Omental fat pad (tissue), 3 donors: ENCODE measurements at regions not wholly inside any gene's neighbourhood (a gene's known extent, or its start where the extent isn't known, plus 50 kb on each side); places are given as distances from the start of the nearest gene placed in this dataset.

Experiments
- ATAC-seq: fragments of 150-250 bp; one replicate; pipeline ENCODE4 v1.9.1; 2016; ENCODE audit warnings: mild to moderate bottlenecking, moderate library complexity; ENCODE audit not compliant: low FRiP score
- DNase-seq: peaks from one replicate; pipeline ENCODE4 v3.0.0-alpha.2; 2019; ENCODE audit warnings: low spot score
- CTCF ChIP-seq, 3 donors: fragments of 450-650 bp; IDR thresholded peaks; one replicate each; pipeline ENCODE4 v1.5.1; 2016 to 2017; ENCODE audit warnings: antibody characterized with exemption in 3 of 3, mild to moderate bottlenecking in 3 of 3, moderate library complexity in 2 of 3

GRCh38 chrX:115929480-115929879 is 241.1 kb upstream of the AGTR2 start:
- no peak for TF ChIP-seq CTCF (IDR thresholded peaks at IDR 0.05)

GRCh38 chrX:115936008-115936407 is 234.5 kb upstream of the AGTR2 start:
- TF ChIP-seq CTCF (IDR thresholded peaks at IDR 0.05): no peak
- ATAC-seq: no peak

More at GRCh38 chrX:115929480-115929879, 241.1 kb upstream of the AGTR2 start:
- DNase-seq (no peak), ATAC-seq (no peak)

GRCh38 chrX:115939070-115939469 is 231.5 kb upstream of the AGTR2 start:
- TF ChIP-seq CTCF (IDR thresholded peaks at IDR 0.05): no peak
- ATAC-seq: no peak
- DNase-seq: no peak

More at GRCh38 chrX:115936008-115936407, 234.5 kb upstream of the AGTR2 start:
- no peak for DNase-seq

DNA sequence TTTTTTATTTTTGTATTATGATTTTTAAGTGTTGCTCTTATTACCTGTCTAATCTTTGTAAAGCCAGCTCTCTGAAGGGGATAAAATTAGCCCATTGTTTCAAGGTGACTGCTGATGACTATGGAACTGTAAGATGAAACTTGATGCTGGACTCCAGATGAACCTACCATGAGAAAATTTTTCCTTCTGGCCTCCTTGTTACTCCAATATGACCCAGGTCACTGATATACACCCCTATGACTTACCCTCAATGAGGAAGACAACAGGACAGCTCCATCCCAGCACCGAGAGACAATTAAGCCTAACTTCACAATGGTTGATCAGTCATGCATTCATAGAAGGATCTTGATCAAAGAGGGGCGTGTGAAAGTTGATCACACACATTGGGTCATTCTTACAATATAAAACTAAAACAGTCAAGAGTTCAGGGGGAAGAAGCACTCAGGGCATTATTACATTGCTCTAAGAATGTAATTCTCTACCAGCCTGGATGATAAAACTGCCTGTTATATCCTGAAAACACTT is 230.8 kb upstream of the AGTR2 start:
- ATAC-seq: no peak
- DNase-seq: no peak
- no peak for TF ChIP-seq CTCF (IDR thresholded peaks at IDR 0.05)

GRCh38 chrX:115940348-115940747 is 230.2 kb upstream of the AGTR2 start:
- DNase-seq (no peak), ATAC-seq (no peak)
- TF ChIP-seq CTCF (IDR thresholded peaks at IDR 0.05): no peak

- DNase-seq (peak; percentile 42), ATAC-seq (peak; percentile 82)
- TF ChIP-seq CTCF (IDR thresholded peaks at IDR 0.05): no peak
These were observed 229.6 kb upstream of the AGTR2 start for GRCh38 chrX:115940888-115941332.

DNA sequence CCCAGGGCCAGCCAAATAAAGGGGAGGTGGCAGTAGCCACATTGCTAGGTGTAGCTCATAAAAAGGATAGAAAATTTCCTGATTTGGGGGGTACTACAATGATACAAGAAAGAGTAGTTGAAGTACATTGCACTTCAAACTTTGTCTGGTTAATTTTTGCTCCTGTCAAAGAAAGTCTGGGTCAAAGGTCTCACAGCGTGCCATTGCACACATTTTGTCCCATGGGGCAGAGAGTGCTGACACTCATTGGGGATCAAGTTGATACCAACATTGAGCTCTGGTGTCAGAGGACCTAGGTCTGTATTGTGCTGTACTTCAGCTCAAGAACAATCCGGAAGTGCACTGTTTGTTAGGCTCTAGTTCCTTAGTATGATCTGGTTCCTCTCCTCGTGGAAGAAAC is 229.2 kb upstream of the AGTR2 start:
- TF ChIP-seq CTCF (IDR thresholded peaks at IDR 0.05): no peak
- ATAC-seq (no peak), DNase-seq (no peak)
